ENCODE measurements at regions not wholly inside any gene's neighbourhood (a gene's known extent, or its start where the extent isn't known, plus 50 kb on each side); places are given as distances from the start of the nearest gene placed in this dataset.

- Histone ChIP-seq H3K9me3 (replicated peaks; ENCODE audit: low read length) (no peaks in the 10 kb centered on the region), H3K4me2 (ENCODE audit: low read length) (no peak overlapping the region), H3K27me3 (ENCODE audit: control insufficient read depth, insufficient read depth, low read length) (no peaks in the 10 kb centered on the region), H3K4me1 (ENCODE audit: control insufficient read depth, insufficient read depth, low read length) (no peaks in the 10 kb centered on the region), H3K36me3 (ENCODE audit: insufficient read depth, low read length) (no peaks in the 10 kb centered on the region), H3K9ac (ENCODE audit: low read depth, low read length) (no peak overlapping the region), H3K4me3 (ENCODE audit: low read length) (no peak overlapping the region)
Observed at GRCh38 chrX:80223982-80224579, 196.2 kb upstream of the TENT5D start.

GRCh38 chrX:80229626-80230025 is 190.6 kb upstream of the TENT5D start:
- Histone ChIP-seq H3K4me1 (ENCODE audit: control insufficient read depth, insufficient read depth, low read length) (no peaks in the 10 kb centered on the region), H3K36me3 (ENCODE audit: insufficient read depth, low read length) (no peaks in the 10 kb centered on the region), H3K27me3 (ENCODE audit: control insufficient read depth, insufficient read depth, low read length) (no peaks in the 10 kb centered on the region), H3K4me2 (ENCODE audit: low read length) (no peak overlapping the region), H3K9me3 (replicated peaks; ENCODE audit: low read length) (no peaks in the 10 kb centered on the region), H3K9ac (ENCODE audit: low read depth, low read length) (no peak overlapping the region), H3K4me3 (ENCODE audit: low read length) (no peak overlapping the region)

GRCh38 chrX:80237072-80237471 is 183.2 kb upstream of the TENT5D start:
- H3K4me2 ChIP-seq (ENCODE audit: low read length) = no peak overlapping the region
- no peak overlapping the region for H3K9ac ChIP-seq (ENCODE audit: low read depth, low read length)
- H3K9me3 ChIP-seq (replicated peaks; ENCODE audit: low read length) = no peaks in the 10 kb centered on the region
- H3K4me1 ChIP-seq (ENCODE audit: control insufficient read depth, insufficient read depth, low read length) = no peaks in the 10 kb centered on the region
- H3K27me3 ChIP-seq (ENCODE audit: control insufficient read depth, insufficient read depth, low read length) = no peaks in the 10 kb centered on the region
- no peak overlapping the region for H3K4me3 ChIP-seq (ENCODE audit: low read length)
- no peaks in the 10 kb centered on the region for H3K36me3 ChIP-seq (ENCODE audit: insufficient read depth, low read length)

GRCh38 chrX:80246271-80246670 is 174.0 kb upstream of the TENT5D start:
- no peaks in the 10 kb centered on the region for H3K9me3 ChIP-seq (replicated peaks; ENCODE audit: low read length)
- H3K36me3 ChIP-seq (ENCODE audit: insufficient read depth, low read length) = no peaks in the 10 kb centered on the region
- H3K9ac ChIP-seq (ENCODE audit: low read depth, low read length) = no peak overlapping the region
- no peaks in the 10 kb centered on the region for H3K4me1 ChIP-seq (ENCODE audit: control insufficient read depth, insufficient read depth, low read length)
- H3K27me3 ChIP-seq (ENCODE audit: control insufficient read depth, insufficient read depth, low read length) = no peaks in the 10 kb centered on the region
- no peak overlapping the region for H3K4me3 ChIP-seq (ENCODE audit: low read length)
- H3K4me2 ChIP-seq (ENCODE audit: low read length) = no peak overlapping the region

GRCh38 chrX:80266287-80266686 is 154.0 kb upstream of the TENT5D start:
- H3K4me3 ChIP-seq (ENCODE audit: low read length) = no peak overlapping the region
- no peaks in the 10 kb centered on the region for H3K9me3 ChIP-seq (replicated peaks; ENCODE audit: low read length)
- no peak overlapping the region for H3K4me2 ChIP-seq (ENCODE audit: low read length)
- no peak overlapping the region for H3K9ac ChIP-seq (ENCODE audit: low read depth, low read length)
- no peaks in the 10 kb centered on the region for H3K4me1 ChIP-seq (ENCODE audit: control insufficient read depth, insufficient read depth, low read length)
- H3K27me3 ChIP-seq (ENCODE audit: control insufficient read depth, insufficient read depth, low read length) = no peaks in the 10 kb centered on the region
- H3K36me3 ChIP-seq (ENCODE audit: insufficient read depth, low read length) = no peaks in the 10 kb centered on the region

- no peaks in the 10 kb centered on the region for H3K9me3 ChIP-seq (replicated peaks; ENCODE audit: low read length)
- no peaks in the 10 kb centered on the region for H3K36me3 ChIP-seq (ENCODE audit: insufficient read depth, low read length)
- no peaks in the 10 kb centered on the region for H3K27me3 ChIP-seq (ENCODE audit: control insufficient read depth, insufficient read depth, low read length)
- no peaks in the 10 kb centered on the region for H3K4me1 ChIP-seq (ENCODE audit: control insufficient read depth, insufficient read depth, low read length)
- no peak overlapping the region for H3K4me2 ChIP-seq (ENCODE audit: low read length)
- H3K4me3 ChIP-seq (ENCODE audit: low read length) = no peak overlapping the region
- no peak overlapping the region for H3K9ac ChIP-seq (ENCODE audit: low read depth, low read length)
Observed at GRCh38 chrX:80266979-80267378, 153.3 kb upstream of the TENT5D start.

GRCh38 chrX:80267790-80268189 is 152.5 kb upstream of the TENT5D start:
- Histone ChIP-seq H3K27me3 (ENCODE audit: control insufficient read depth, insufficient read depth, low read length) (no peaks in the 10 kb centered on the region), H3K36me3 (ENCODE audit: insufficient read depth, low read length) (no peaks in the 10 kb centered on the region), H3K4me2 (ENCODE audit: low read length) (no peak overlapping the region), H3K4me3 (ENCODE audit: low read length) (no peak overlapping the region), H3K4me1 (ENCODE audit: control insufficient read depth, insufficient read depth, low read length) (no peaks in the 10 kb centered on the region), H3K9ac (ENCODE audit: low read depth, low read length) (no peak overlapping the region), H3K9me3 (replicated peaks; ENCODE audit: low read length) (no peaks in the 10 kb centered on the region)

GRCh38 chrX:80282535-80282934 is 137.7 kb upstream of the TENT5D start:
- Histone ChIP-seq H3K4me1 (ENCODE audit: control insufficient read depth, insufficient read depth, low read length) (no peaks in the 10 kb centered on the region), H3K9ac (ENCODE audit: low read depth, low read length) (no peak overlapping the region), H3K4me2 (ENCODE audit: low read length) (no peak overlapping the region), H3K4me3 (ENCODE audit: low read length) (no peak overlapping the region), H3K27me3 (ENCODE audit: control insufficient read depth, insufficient read depth, low read length) (no peaks in the 10 kb centered on the region), H3K36me3 (ENCODE audit: insufficient read depth, low read length) (no peaks in the 10 kb centered on the region), H3K9me3 (replicated peaks; ENCODE audit: low read length) (no peaks in the 10 kb centered on the region)

- H3K27me3 ChIP-seq (ENCODE audit: control insufficient read depth, insufficient read depth, low read length) = no peaks in the 10 kb centered on the region
- no peaks in the 10 kb centered on the region for H3K4me1 ChIP-seq (ENCODE audit: control insufficient read depth, insufficient read depth, low read length)
- no peaks in the 10 kb centered on the region for H3K36me3 ChIP-seq (ENCODE audit: insufficient read depth, low read length)
- no peak overlapping the region for H3K4me3 ChIP-seq (ENCODE audit: low read length)
- no peaks in the 10 kb centered on the region for H3K9me3 ChIP-seq (replicated peaks; ENCODE audit: low read length)
- H3K4me2 ChIP-seq (ENCODE audit: low read length) = no peak overlapping the region
- no peak overlapping the region for H3K9ac ChIP-seq (ENCODE audit: low read depth, low read length)
Observed at GRCh38 chrX:80285131-80285773, 135.0 kb upstream of the TENT5D start.

- Histone ChIP-seq H3K36me3 (ENCODE audit: insufficient read depth, low read length) (no peaks in the 10 kb centered on the region), H3K4me2 (ENCODE audit: low read length) (no peak overlapping the region), H3K9me3 (replicated peaks; ENCODE audit: low read length) (no peaks in the 10 kb centered on the region), H3K4me1 (ENCODE audit: control insufficient read depth, insufficient read depth, low read length) (no peaks in the 10 kb centered on the region), H3K4me3 (ENCODE audit: low read length) (no peak overlapping the region), H3K27me3 (ENCODE audit: control insufficient read depth, insufficient read depth, low read length) (no peaks in the 10 kb centered on the region), H3K9ac (ENCODE audit: low read depth, low read length) (no peak overlapping the region)
Observed at GRCh38 chrX:80290834-80291233, 129.4 kb upstream of the TENT5D start.

- no peak overlapping the region for H3K9ac ChIP-seq (ENCODE audit: low read depth, low read length)
- H3K4me1 ChIP-seq (ENCODE audit: control insufficient read depth, insufficient read depth, low read length) = no peaks in the 10 kb centered on the region
- H3K36me3 ChIP-seq (ENCODE audit: insufficient read depth, low read length) = no peaks in the 10 kb centered on the region
- H3K27me3 ChIP-seq (ENCODE audit: control insufficient read depth, insufficient read depth, low read length) = no peaks in the 10 kb centered on the region
- no peak overlapping the region for H3K4me3 ChIP-seq (ENCODE audit: low read length)
- H3K9me3 ChIP-seq (replicated peaks; ENCODE audit: low read length) = no peaks in the 10 kb centered on the region
- H3K4me2 ChIP-seq (ENCODE audit: low read length) = no peak overlapping the region
Observed at GRCh38 chrX:80293354-80293753, 126.9 kb upstream of the TENT5D start.

- H3K27me3 ChIP-seq (ENCODE audit: control insufficient read depth, insufficient read depth, low read length) = no peaks in the 10 kb centered on the region
- no peak overlapping the region for H3K4me2 ChIP-seq (ENCODE audit: low read length)
- no peaks in the 10 kb centered on the region for H3K36me3 ChIP-seq (ENCODE audit: insufficient read depth, low read length)
- H3K9me3 ChIP-seq (replicated peaks; ENCODE audit: low read length) = no peaks in the 10 kb centered on the region
- no peak overlapping the region for H3K4me3 ChIP-seq (ENCODE audit: low read length)
- no peak overlapping the region for H3K9ac ChIP-seq (ENCODE audit: low read depth, low read length)
- no peaks in the 10 kb centered on the region for H3K4me1 ChIP-seq (ENCODE audit: control insufficient read depth, insufficient read depth, low read length)
Observed at GRCh38 chrX:80306007-80306406, 114.2 kb upstream of the TENT5D start.
